Activated CD4-positive, alpha-beta T cell treated with anti-CD3 and anti-CD28 coated beads, Interleukin-2, Interleukin-4, amounts not matched to agents 100 ng/mL and 50 ng/mL, durations not matched to agents 16 hours and 8 hours (primary cell): ENCODE measurements at regions not wholly inside any gene's neighbourhood (a gene's known extent, or its start where the extent isn't known, plus 50 kb on each side); places are given as distances from the start of the nearest gene placed in this dataset.

Source experiments
- DNase-seq: peaks from one replicate; pipeline ENCODE4 v3.0.0-alpha.2; 2020; ENCODE audit warnings: low spot score

GRCh38 chr9:80931163-80931562, 758.2 kb downstream of the TLE1 start:
- no peak for DNase-seq

GRCh38 chr9:80928697-80929096, 760.6 kb downstream of the TLE1 start:
- no peak for DNase-seq

- DNase-seq = no peak
Observed at GRCh38 chr9:80926611-80927010, 762.7 kb downstream of the TLE1 start.

- DNase-seq = no peak
Observed at GRCh38 chr9:80922544-80922943, 766.8 kb downstream of the TLE1 start.

- DNase-seq = no peak
Observed at GRCh38 chr9:80906728-80907127, 782.6 kb downstream of the TLE1 start.

- no peak for DNase-seq
Observed at GRCh38 chr9:80899208-80899607, 790.1 kb downstream of the TLE1 start.

- DNase-seq = no peak
Observed at GRCh38 chr9:80893190-80893589, 796.2 kb downstream of the TLE1 start.

GRCh38 chr9:80892703-80893102, 796.6 kb downstream of the TLE1 start:
- DNase-seq = no peak

- DNase-seq = no peak
Observed at GRCh38 chr9:80890124-80890523, 799.2 kb downstream of the TLE1 start.

- no peak for DNase-seq
Observed at GRCh38 chr9:80885894-80886293, 803.5 kb downstream of the TLE1 start.

- no peak for DNase-seq
Observed at GRCh38 chr9:80883826-80884579, 805.3 kb downstream of the TLE1 start.

GRCh38 chr9:80883426-80883825, 805.9 kb downstream of the TLE1 start:
- DNase-seq = no peak

GRCh38 chr9:80881940-80882339, 807.4 kb downstream of the TLE1 start:
- no peak for DNase-seq

GRCh38 chr9:80881320-80881719, 808.0 kb downstream of the TLE1 start:
- DNase-seq = no peak

- DNase-seq = no peak
Observed at GRCh38 chr9:80878556-80878955, 810.8 kb downstream of the TLE1 start.

GRCh38 chr9:80875947-80876346, 813.4 kb downstream of the TLE1 start:
- DNase-seq = no peak

- DNase-seq = no peak
Observed at GRCh38 chr9:80874276-80874675, 815.1 kb downstream of the TLE1 start.

- no peak for DNase-seq
Observed at GRCh38 chr9:80873861-80874260, 815.5 kb downstream of the TLE1 start.

GRCh38 chr9:80871596-80871995, 817.8 kb downstream of the TLE1 start:
- no peak for DNase-seq

- DNase-seq = no peak
Observed at GRCh38 chr9:80867731-80868130, 821.6 kb downstream of the TLE1 start.

- DNase-seq = no peak
Observed at GRCh38 chr9:80866576-80867227, 822.6 kb downstream of the TLE1 start.

- DNase-seq = no peak
Observed at GRCh38 chr9:80866121-80866520, 823.2 kb downstream of the TLE1 start.

GRCh38 chr9:80843028-80843427, 846.3 kb downstream of the TLE1 start:
- no peak for DNase-seq

GRCh38 chr9:80842389-80842788, 847.0 kb downstream of the TLE1 start:
- no peak for DNase-seq
